ENCODE measurements at regions not wholly inside any gene's neighbourhood (a gene's known extent, or its start where the extent isn't known, plus 50 kb on each side); places are given as distances from the start of the nearest gene placed in this dataset.

DNA sequence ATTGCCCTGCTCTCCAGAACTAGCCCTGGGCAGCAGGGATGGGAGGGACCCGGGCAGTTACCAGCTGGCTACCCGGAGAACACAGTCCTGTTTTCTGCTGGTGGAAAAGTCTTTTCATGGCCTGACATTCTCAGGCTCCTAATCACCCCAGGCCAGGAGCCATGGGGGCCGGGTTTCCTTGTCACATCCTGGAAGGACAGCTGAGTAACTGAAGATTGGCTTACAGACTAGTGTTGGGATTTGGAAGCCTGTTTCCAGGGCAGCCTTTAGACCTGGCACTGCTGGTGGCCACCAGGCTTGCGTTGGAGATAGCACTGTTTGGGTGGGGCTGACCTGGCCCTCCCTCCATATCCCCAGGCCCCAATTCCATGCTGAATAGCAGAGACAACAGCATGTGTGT is 349.0 kb downstream of the CTTN start:
- no peak overlapping the region; the same call in 2 of the 3 replicates for H3K27ac ChIP-seq (ENCODE audit: extremely low read depth, low read depth, low read length)
- POLR2A ChIA-PET = interaction anchor here (0.6 kb wide), 1 partner anchor 711 kb away, joined by 3 read pairs; no protein-coding TSS in a partner anchor

More for the DNA sequence above, 349.0 kb downstream of the CTTN start:
- no peak overlapping the region for H3K4me3 ChIP-seq
- no peaks in the 10 kb centered on the region for H3K79me2 ChIP-seq (ENCODE audit: control insufficient read depth, insufficient read depth, low read length)
- in situ Hi-C loops (cut with MboI) (no loop called here), intact Hi-C loops (cut with micrococcal nuclease) (no loop called here)
- peaks cover 3 to 30% of the 10 kb centered on the region in 2 experiments; a peak in 4 of 5 replicates for H3K27me3 ChIP-seq (ENCODE audit: control insufficient read depth in 2 of 2, insufficient read depth in 2 of 2, low read length in 2 of 2)
- H3K4me1 ChIP-seq (replicated peaks in 1 of 2; ENCODE audit: control insufficient read depth in 2 of 2, insufficient read depth in 2 of 2, low read length in 2 of 2) = peaks cover 6 to 22% of the 10 kb centered on the region in 2 experiments; a peak in 4 of 5 replicates
- H3K4me2 ChIP-seq (ENCODE audit: insufficient read depth, low read length) = no peak overlapping the region
- no peak overlapping the region for H2AFZ ChIP-seq (ENCODE audit: low read depth, low read length)
- no peak for ATAC-seq
- CTCF ChIA-PET (ENCODE audit: low intra/inter-chr PET ratio) = no interaction called here
- DNase-seq (ENCODE audit: extremely low read depth in 1 of 4, low spot score in 3 of 4) = no peak
- no TSS peak for BruUV-seq (replicated peaks)
- no peaks in the 10 kb centered on the region for H3K36me3 ChIP-seq (ENCODE audit: control insufficient read depth, insufficient read depth, low read length)
- TF ChIP-seq, protein P1, sequence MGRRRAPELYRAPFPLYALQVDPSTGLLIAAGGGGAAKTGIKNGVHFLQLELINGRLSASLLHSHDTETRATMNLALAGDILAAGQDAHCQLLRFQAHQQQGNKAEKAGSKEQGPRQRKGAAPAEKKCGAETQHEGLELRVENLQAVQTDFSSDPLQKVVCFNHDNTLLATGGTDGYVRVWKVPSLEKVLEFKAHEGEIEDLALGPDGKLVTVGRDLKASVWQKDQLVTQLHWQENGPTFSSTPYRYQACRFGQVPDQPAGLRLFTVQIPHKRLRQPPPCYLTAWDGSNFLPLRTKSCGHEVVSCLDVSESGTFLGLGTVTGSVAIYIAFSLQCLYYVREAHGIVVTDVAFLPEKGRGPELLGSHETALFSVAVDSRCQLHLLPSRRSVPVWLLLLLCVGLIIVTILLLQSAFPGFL (CRISPR knock-in tag; IDR thresholded peaks at IDR 0.05) = no peak
- TF ChIP-seq ZBTB7A (IDR thresholded peaks at IDR 0.05; ENCODE audit: borderline replicate concordance, control insufficient read depth, low read depth, low read length) (no peak), HMG20A (CRISPR knock-in tag; conservative IDR thresholded peaks at IDR 0.05) (no peak), HNRNPL (IDR thresholded peaks at IDR 0.05; ENCODE audit: low read depth, low read length) (no peak)
- TF ChIP-seq, protein P2, sequence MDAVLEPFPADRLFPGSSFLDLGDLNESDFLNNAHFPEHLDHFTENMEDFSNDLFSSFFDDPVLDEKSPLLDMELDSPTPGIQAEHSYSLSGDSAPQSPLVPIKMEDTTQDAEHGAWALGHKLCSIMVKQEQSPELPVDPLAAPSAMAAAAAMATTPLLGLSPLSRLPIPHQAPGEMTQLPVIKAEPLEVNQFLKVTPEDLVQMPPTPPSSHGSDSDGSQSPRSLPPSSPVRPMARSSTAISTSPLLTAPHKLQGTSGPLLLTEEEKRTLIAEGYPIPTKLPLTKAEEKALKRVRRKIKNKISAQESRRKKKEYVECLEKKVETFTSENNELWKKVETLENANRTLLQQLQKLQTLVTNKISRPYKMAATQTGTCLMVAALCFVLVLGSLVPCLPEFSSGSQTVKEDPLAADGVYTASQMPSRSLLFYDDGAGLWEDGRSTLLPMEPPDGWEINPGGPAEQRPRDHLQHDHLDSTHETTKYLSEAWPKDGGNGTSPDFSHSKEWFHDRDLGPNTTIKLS (IDR thresholded peaks at IDR 0.05; ENCODE audit: borderline replicate concordance, low read depth) = no peak
- H4K20me1 ChIP-seq (replicated peaks; ENCODE audit: control insufficient read depth, insufficient read depth, low read length) = peaks cover 11% of the 10 kb centered on the region; the same call in 1 of the 2 replicates
- WGBS (ENCODE audit: insufficient coverage, low coverage, missing lambda C conversion rate) = 6% methylated on average over 4 of the region's 4 CpGs
- H3K9me3 ChIP-seq (replicated peaks; ENCODE audit: control insufficient read depth, insufficient read depth, low read depth, low read length) = peaks cover 3% of the 10 kb centered on the region; the same call in 1 of the 2 replicates
- no peak overlapping the region for H3K9ac ChIP-seq (ENCODE audit: insufficient read depth in 1 of 2, low read depth in 2 of 2, low read length in 2 of 2)
- H3K9me1 ChIP-seq (ENCODE audit: control insufficient read depth, insufficient read depth, low read length) = no peaks in the 10 kb centered on the region
- FAIRE-seq = no peak

All from K562 (cell line).